Pulmonary artery endothelial cell (primary cell): ENCODE measurements at regions not wholly inside any gene's neighbourhood (a gene's known extent, or its start where the extent isn't known, plus 50 kb on each side); places are given as distances from the start of the nearest gene placed in this dataset.
"Not testable (repeated sequence)": the region's sequence is repeated elsewhere in the genome, so short reads cannot be mapped to it uniquely, and the experiment has no call there.

Experiments
- DNase-seq: peaks from one replicate; pipeline ENCODE4 v3.0.0-alpha.2; 2011; ENCODE audit warnings: low read depth, low spot score

- DNase-seq: no peak
Measured at GRCh38 chr3:28028554-28028953, 212.9 kb upstream of the CMC1 start.

- no peak for DNase-seq
Measured at GRCh38 chr3:28033059-28033784, 208.2 kb upstream of the CMC1 start.

- no peak for DNase-seq
Measured at GRCh38 chr3:28036599-28037575, 204.5 kb upstream of the CMC1 start.

GRCh38 chr3:28039234-28039633 is 202.2 kb upstream of the CMC1 start:
- no peak for DNase-seq

- DNase-seq: no peak
Measured at GRCh38 chr3:28039829-28040228, 201.6 kb upstream of the CMC1 start.

- DNase-seq: no peak
Measured at GRCh38 chr3:28042095-28042635, 199.3 kb upstream of the CMC1 start.

GRCh38 chr3:28042707-28043106 is 198.7 kb upstream of the CMC1 start:
- DNase-seq: no peak

- DNase-seq: no peak
Measured at GRCh38 chr3:28050120-28050519, 191.3 kb upstream of the CMC1 start.

GRCh38 chr3:28050885-28051284 is 190.5 kb upstream of the CMC1 start:
- no peak for DNase-seq

- no peak for DNase-seq
Measured at GRCh38 chr3:28053759-28054158, 187.7 kb upstream of the CMC1 start.

GRCh38 chr3:28056806-28057205 is 184.6 kb upstream of the CMC1 start:
- no peak for DNase-seq

- DNase-seq: no peak
Measured at GRCh38 chr3:28057539-28057938, 183.9 kb upstream of the CMC1 start.

GRCh38 chr3:28059199-28059598 is 182.2 kb upstream of the CMC1 start:
- DNase-seq: not testable (repeated sequence)

GRCh38 chr3:28066020-28066419 is 175.4 kb upstream of the CMC1 start:
- no peak for DNase-seq

GRCh38 chr3:28067014-28067413 is 174.4 kb upstream of the CMC1 start:
- DNase-seq: no peak

GRCh38 chr3:28068342-28068741 is 173.1 kb upstream of the CMC1 start:
- no peak for DNase-seq

GRCh38 chr3:28069438-28069837 is 172.0 kb upstream of the CMC1 start:
- DNase-seq: no peak

- DNase-seq: no peak
Measured at GRCh38 chr3:28076246-28076645, 165.2 kb upstream of the CMC1 start.

- no peak for DNase-seq
Measured at GRCh38 chr3:28077572-28077971, 163.8 kb upstream of the CMC1 start.

- no peak for DNase-seq
Measured at GRCh38 chr3:28078536-28078935, 162.9 kb upstream of the CMC1 start.

- no peak for DNase-seq
Measured at GRCh38 chr3:28080716-28081115, 160.7 kb upstream of the CMC1 start.

GRCh38 chr3:28081533-28081947 is 159.9 kb upstream of the CMC1 start:
- DNase-seq: no peak
